ENCODE measurements at regions not wholly inside any gene's neighbourhood (a gene's known extent, or its start where the extent isn't known, plus 50 kb on each side); places are given as distances from the start of the nearest gene placed in this dataset.

GRCh38 chr3:21188459-21188858, 562.6 kb downstream of the ZNF385D start:
- CTCF ChIA-PET = no interaction called here
- no peaks in the 10 kb centered on the region for H3K9me3 ChIP-seq (ENCODE audit: low read length)
- POLR2A ChIA-PET = no interaction called here
- H3K36me3 ChIP-seq (ENCODE audit: insufficient read depth, low read length) = no peaks in the 10 kb centered on the region
- no peaks in the 10 kb centered on the region for H3K27me3 ChIP-seq (ENCODE audit: insufficient read depth, low read length, poor library complexity, severe bottlenecking)
- Mint-ChIP-seq H3K27me3 (no peaks in the 10 kb centered on the region), H3K36me3 (no peaks in the 10 kb centered on the region), H3K27ac (no peak overlapping the region), H3K9me3 (peaks cover 4 to 11% (median 7%) of the 10 kb centered on the region in 5 donors), H3K4me3 (no peak overlapping the region), H3K4me1 (no peaks in the 10 kb centered on the region)
- no peak overlapping the region for H3K27ac ChIP-seq (ENCODE audit: low read depth, low read length)
- no peaks in the 10 kb centered on the region for H3K4me1 ChIP-seq (ENCODE audit: insufficient read depth, low read length)
- DNase-seq = no peak
- no peak overlapping the region for H3K4me3 ChIP-seq (ENCODE audit: low read length)

- CTCF ChIA-PET = no interaction called here
- no peak for DNase-seq
- H3K4me3 Mint-ChIP-seq = no peak overlapping the region
- H3K4me1 ChIP-seq (ENCODE audit: insufficient read depth, low read length) = no peaks in the 10 kb centered on the region
- no peaks in the 10 kb centered on the region for H3K4me1 Mint-ChIP-seq
- no peaks in the 10 kb centered on the region for H3K27me3 ChIP-seq (ENCODE audit: insufficient read depth, low read length, poor library complexity, severe bottlenecking)
- peaks cover 4 to 10% (median 6%) of the 10 kb centered on the region in 5 donors for H3K9me3 Mint-ChIP-seq
- H3K4me3 ChIP-seq (ENCODE audit: low read length) = no peak overlapping the region
- no peaks in the 10 kb centered on the region for H3K9me3 ChIP-seq (ENCODE audit: low read length)
- POLR2A ChIA-PET = no interaction called here
- no peaks in the 10 kb centered on the region for H3K36me3 ChIP-seq (ENCODE audit: insufficient read depth, low read length)
- no peaks in the 10 kb centered on the region for H3K36me3 Mint-ChIP-seq
- no peak overlapping the region for H3K27ac ChIP-seq (ENCODE audit: low read depth, low read length)
- H3K27ac Mint-ChIP-seq = no peak overlapping the region
- H3K27me3 Mint-ChIP-seq = no peaks in the 10 kb centered on the region
These were observed 565.1 kb downstream of the ZNF385D start for GRCh38 chr3:21185816-21186314.

- no peaks in the 10 kb centered on the region for H3K27me3 ChIP-seq (ENCODE audit: insufficient read depth, low read length, poor library complexity, severe bottlenecking)
- Mint-ChIP-seq H3K36me3 (no peaks in the 10 kb centered on the region), H3K4me1 (no peaks in the 10 kb centered on the region), H3K27me3 (peaks cover 0 to 1% of the 10 kb centered on the region in 2 donors), H3K4me3 (no peak overlapping the region), H3K9me3 (peaks cover 11 to 63% (median 21%) of the 10 kb centered on the region in 5 donors), H3K27ac (no peak overlapping the region)
- H3K36me3 ChIP-seq (ENCODE audit: insufficient read depth, low read length) = no peaks in the 10 kb centered on the region
- no peak overlapping the region for H3K4me3 ChIP-seq (ENCODE audit: low read length)
- DNase-seq = no peak
- ChIA-PET POLR2A (no interaction called here), CTCF (no interaction called here)
- no peaks in the 10 kb centered on the region for H3K4me1 ChIP-seq (ENCODE audit: insufficient read depth, low read length)
- peaks cover 4% of the 10 kb centered on the region for H3K9me3 ChIP-seq (ENCODE audit: low read length)
- no peak overlapping the region for H3K27ac ChIP-seq (ENCODE audit: low read depth, low read length)
These were observed 576.5 kb downstream of the ZNF385D start for GRCh38 chr3:21174461-21174860.

GRCh38 chr3:21170964-21171363, 580.0 kb downstream of the ZNF385D start:
- DNase-seq = no peak

GRCh38 chr3:21169948-21170347, 581.1 kb downstream of the ZNF385D start:
- Mint-ChIP-seq H3K4me3 (no peak overlapping the region), H3K27ac (no peak overlapping the region), H3K9me3 (peaks cover 0 to 40% (median 7%) of the 10 kb centered on the region in 5 donors), H3K36me3 (no peaks in the 10 kb centered on the region), H3K27me3 (no peaks in the 10 kb centered on the region), H3K4me1 (no peaks in the 10 kb centered on the region)
- ChIA-PET POLR2A (no interaction called here), CTCF (no interaction called here)
- Histone ChIP-seq H3K27me3 (ENCODE audit: insufficient read depth, low read length, poor library complexity, severe bottlenecking) (no peaks in the 10 kb centered on the region), H3K36me3 (ENCODE audit: insufficient read depth, low read length) (no peaks in the 10 kb centered on the region), H3K4me3 (ENCODE audit: low read length) (no peak overlapping the region), H3K4me1 (ENCODE audit: insufficient read depth, low read length) (no peaks in the 10 kb centered on the region), H3K27ac (ENCODE audit: low read depth, low read length) (no peak overlapping the region), H3K9me3 (ENCODE audit: low read length) (no peaks in the 10 kb centered on the region)
- DNase-seq = no peak

More at GRCh38 chr3:21170964-21171363, 580.0 kb downstream of the ZNF385D start:
- Mint-ChIP-seq H3K9me3 (peaks cover 0 to 47% (median 11%) of the 10 kb centered on the region in 5 donors), H3K27me3 (peaks cover 0 to 1% of the 10 kb centered on the region in 2 donors), H3K36me3 (no peaks in the 10 kb centered on the region), H3K4me1 (no peaks in the 10 kb centered on the region), H3K27ac (no peak overlapping the region), H3K4me3 (no peak overlapping the region)
- Histone ChIP-seq H3K27ac (ENCODE audit: low read depth, low read length) (no peak overlapping the region), H3K27me3 (ENCODE audit: insufficient read depth, low read length, poor library complexity, severe bottlenecking) (no peaks in the 10 kb centered on the region), H3K4me3 (ENCODE audit: low read length) (no peak overlapping the region), H3K36me3 (ENCODE audit: insufficient read depth, low read length) (no peaks in the 10 kb centered on the region), H3K4me1 (ENCODE audit: insufficient read depth, low read length) (no peaks in the 10 kb centered on the region), H3K9me3 (ENCODE audit: low read length) (no peaks in the 10 kb centered on the region)
- CTCF ChIA-PET = no interaction called here
- POLR2A ChIA-PET = no interaction called here

GRCh38 chr3:21168471-21168870, 582.5 kb downstream of the ZNF385D start:
- Histone ChIP-seq H3K27ac (ENCODE audit: low read depth, low read length) (no peak overlapping the region), H3K9me3 (ENCODE audit: low read length) (no peaks in the 10 kb centered on the region), H3K36me3 (ENCODE audit: insufficient read depth, low read length) (no peaks in the 10 kb centered on the region), H3K27me3 (ENCODE audit: insufficient read depth, low read length, poor library complexity, severe bottlenecking) (no peaks in the 10 kb centered on the region), H3K4me3 (ENCODE audit: low read length) (no peak overlapping the region), H3K4me1 (ENCODE audit: insufficient read depth, low read length) (no peaks in the 10 kb centered on the region)
- ChIA-PET POLR2A (no interaction called here), CTCF (no interaction called here)
- Mint-ChIP-seq H3K4me3 (no peak overlapping the region), H3K36me3 (no peaks in the 10 kb centered on the region), H3K27me3 (no peaks in the 10 kb centered on the region), H3K9me3 (peaks cover 0 to 33% (median 6%) of the 10 kb centered on the region in 5 donors), H3K27ac (no peak overlapping the region), H3K4me1 (no peaks in the 10 kb centered on the region)
- no peak for DNase-seq

GRCh38 chr3:21163956-21164355, 587.1 kb downstream of the ZNF385D start:
- Mint-ChIP-seq H3K4me3 (no peak overlapping the region), H3K4me1 (no peaks in the 10 kb centered on the region), H3K27me3 (no peaks in the 10 kb centered on the region), H3K27ac (no peak overlapping the region), H3K36me3 (no peaks in the 10 kb centered on the region), H3K9me3 (peaks cover 0 to 22% (median 5%) of the 10 kb centered on the region in 5 donors)
- DNase-seq = no peak
- Histone ChIP-seq H3K4me1 (ENCODE audit: insufficient read depth, low read length) (no peaks in the 10 kb centered on the region), H3K27ac (ENCODE audit: low read depth, low read length) (no peak overlapping the region), H3K4me3 (ENCODE audit: low read length) (no peak overlapping the region), H3K36me3 (ENCODE audit: insufficient read depth, low read length) (no peaks in the 10 kb centered on the region), H3K27me3 (ENCODE audit: insufficient read depth, low read length, poor library complexity, severe bottlenecking) (no peaks in the 10 kb centered on the region), H3K9me3 (ENCODE audit: low read length) (no peaks in the 10 kb centered on the region)
- ChIA-PET CTCF (no interaction called here), POLR2A (no interaction called here)

GRCh38 chr3:21159543-21159906, 591.5 kb downstream of the ZNF385D start:
- Mint-ChIP-seq H3K9me3 (peaks cover 2 to 22% (median 8%) of the 10 kb centered on the region in 5 donors), H3K4me1 (no peaks in the 10 kb centered on the region), H3K4me3 (no peak overlapping the region), H3K36me3 (no peaks in the 10 kb centered on the region), H3K27me3 (no peaks in the 10 kb centered on the region), H3K27ac (no peak overlapping the region)
- H3K27me3 ChIP-seq (ENCODE audit: insufficient read depth, low read length, poor library complexity, severe bottlenecking) = no peaks in the 10 kb centered on the region
- H3K4me1 ChIP-seq (ENCODE audit: insufficient read depth, low read length) = no peaks in the 10 kb centered on the region
- H3K27ac ChIP-seq (ENCODE audit: low read depth, low read length) = no peak overlapping the region
- no peaks in the 10 kb centered on the region for H3K9me3 ChIP-seq (ENCODE audit: low read length)
- ChIA-PET CTCF (no interaction called here), POLR2A (no interaction called here)
- no peak overlapping the region for H3K4me3 ChIP-seq (ENCODE audit: low read length)
- H3K36me3 ChIP-seq (ENCODE audit: insufficient read depth, low read length) = no peaks in the 10 kb centered on the region
- no peak for DNase-seq
